A549 (cell line): ENCODE measurements at regions not wholly inside any gene's neighbourhood (a gene's known extent, or its start where the extent isn't known, plus 50 kb on each side); places are given as distances from the start of the nearest gene placed in this dataset.
"Not testable (repeated sequence)": the region's sequence is repeated elsewhere in the genome, so short reads cannot be mapped to it uniquely, and the experiment has no call there.

Experiments used
- ATAC-seq, 2 experiments: fragments of 200-7000 bp in 1 of 2; fragments of >200 bp in 1 of 2; cut with Nextera tagmentation in 1 of 2; cut with Tn5 transposase in 1 of 2; 3 replicates each; pipeline versions ENCODE4 v1.8.0 to v1.9.1; 2018 to 2020; ENCODE audit warnings: mild to moderate bottlenecking in 1 of 2, moderate library complexity in 1 of 2
- CTCF ChIA-PET: fragments of 300-600 bp; sonication (Branson Sonifier 250); formaldehyde crosslinking; extraction: SDS; loops from one replicate; lab custom pipeline; 2021; ENCODE audit warnings: antibody characterized with exemption, inconsistent platforms; lab: Yijun Ruan, JAX
- POLR2A ChIA-PET: fragments of 350-600 bp; formaldehyde crosslinking; extraction: SDS; loops from one replicate; lab custom pipeline; 2021; ENCODE audit warnings: antibody characterized with exemption, inconsistent platforms; lab: Yijun Ruan, JAX
- DNase-seq, 2 experiments: peaks; one replicate each; pipeline versions ENCODE4 v3.0.0 to v3.0.0-alpha.2; 2011 to 2016; ENCODE audit warnings: low read depth in 1 of 2, low spot score in 1 of 2
- FAIRE-seq: peaks from 2 replicates; lab custom pipeline; 2011; peaks lifted over from hg19 to GRCh38; lab: Jason Lieb, UNC
- H3K27ac ChIP-seq, 2 experiments: fragments of >200 bp; sonication (Bioruptor Twin); formaldehyde crosslinking; 3 replicates each; pipeline ENCODE4 v1.5.1; 2016 to 2017
- H3K4me1 ChIP-seq: fragments of >200 bp; sonication (Bioruptor Twin); formaldehyde crosslinking; 3 replicates; pipeline ENCODE4 v1.6.1; 2016
- H3K4me2 ChIP-seq: fragments of >200 bp; sonication (Bioruptor Twin); formaldehyde crosslinking; 3 replicates; pipeline ENCODE4 v1.6.1; 2016
- H3K4me3 ChIP-seq: fragments of >200 bp; sonication (Bioruptor Twin); formaldehyde crosslinking; 3 replicates; pipeline ENCODE4 v1.5.1; 2016
- H3K9me3 ChIP-seq: fragments of >200 bp; sonication (Bioruptor Twin); formaldehyde crosslinking; 3 replicates; pipeline ENCODE4 v1.6.1; 2016
- CHD4 ChIP-seq: fragments of 200-600 bp; sonication (generic); IDR thresholded peaks from 2 replicates; pipeline ENCODE4 v1.6.1; 2016; ENCODE audit warnings: antibody characterized with exemption, mild to moderate bottlenecking, borderline replicate concordance
- JUN ChIP-seq, 2 experiments: fragments of >200 bp; sonication (Bioruptor Twin); formaldehyde crosslinking; IDR thresholded peaks; 2 replicates in 1 of 2; 3 replicates in 1 of 2; pipeline ENCODE4 v1.6.1; 2016 to 2017
- MAFK ChIP-seq: fragments of 450-650 bp; IDR thresholded peaks from 2 replicates; pipeline ENCODE4 v1.6.1; 2014; ENCODE audit not compliant: partially characterized antibody
- NR3C1 ChIP-seq: fragments of >200 bp; sonication (Bioruptor Twin); formaldehyde crosslinking; IDR thresholded peaks from 3 replicates; pipeline ENCODE4 v1.6.1; 2017
- PHF8 ChIP-seq: fragments of 200-600 bp; sonication (generic); IDR thresholded peaks from 2 replicates; pipeline ENCODE4 v1.6.1; 2016; ENCODE audit warnings: low read depth, mild to moderate bottlenecking, antibody characterized with exemption, moderate library complexity, borderline replicate concordance
- POLR2A ChIP-seq: IDR thresholded peaks from 2 replicates; pipeline ENCODE4 v1.6.1; 2012; ENCODE audit warnings: mild to moderate bottlenecking, low read length
- RFX5 ChIP-seq: fragments of 450-650 bp; IDR thresholded peaks from 2 replicates; pipeline ENCODE4 v1.7.1; 2014; ENCODE audit warnings: antibody characterized with exemption, mild to moderate bottlenecking, moderate library complexity
- ZC3H11A ChIP-seq: fragments of 450-650 bp; IDR thresholded peaks from 2 replicates; pipeline ENCODE4 v1.6.1; 2014; ENCODE audit warnings: antibody characterized with exemption, mild to moderate bottlenecking
- WGBS: methylation state at CpG from one replicate; pipeline ENCODE4 v1.1.6; 2017; ENCODE audit errors: missing lambda C conversion rate; 5-methylcytosine and 5-hydroxymethylcytosine counted together
- TF ChIP-seq, protein P1 (sequence below): fragments of 250-450 bp; sonication (Bioruptor Pico); IDR thresholded peaks from 2 replicates; pipeline ENCODE4 v1.5.0; 2020; ENCODE audit warnings: low read depth, mild to moderate bottlenecking, moderate library complexity
- TF ChIP-seq, protein P2 (sequence below): fragments of 150-350 bp; IDR thresholded peaks from 2 replicates; pipeline ENCODE4 v1.6.1; 2014; ENCODE audit warnings: low read depth, mild to moderate bottlenecking, low read length
- TF ChIP-seq, protein P3 (sequence below): fragments of 250-450 bp; sonication (Bioruptor Pico); IDR thresholded peaks from 2 replicates; pipeline ENCODE4 v1.5.0; 2021; ENCODE audit warnings: mild to moderate bottlenecking, moderate library complexity, borderline replicate concordance
- TF ChIP-seq, protein P4 (sequence below): fragments of >200 bp; sonication (Bioruptor Twin); formaldehyde crosslinking; IDR thresholded peaks from 3 replicates; pipeline ENCODE4 v1.6.1; 2016
- TF ChIP-seq, protein P5 (sequence below): fragments of 450-650 bp; IDR thresholded peaks from 2 replicates; pipeline ENCODE4 v1.6.1; 2014; ENCODE audit warnings: antibody characterized with exemption
- TF ChIP-seq, protein P6 (sequence below): fragments of >200 bp; sonication (Bioruptor Twin); formaldehyde crosslinking; IDR thresholded peaks from 3 replicates; pipeline ENCODE4 v1.5.1; 2016

DNA sequence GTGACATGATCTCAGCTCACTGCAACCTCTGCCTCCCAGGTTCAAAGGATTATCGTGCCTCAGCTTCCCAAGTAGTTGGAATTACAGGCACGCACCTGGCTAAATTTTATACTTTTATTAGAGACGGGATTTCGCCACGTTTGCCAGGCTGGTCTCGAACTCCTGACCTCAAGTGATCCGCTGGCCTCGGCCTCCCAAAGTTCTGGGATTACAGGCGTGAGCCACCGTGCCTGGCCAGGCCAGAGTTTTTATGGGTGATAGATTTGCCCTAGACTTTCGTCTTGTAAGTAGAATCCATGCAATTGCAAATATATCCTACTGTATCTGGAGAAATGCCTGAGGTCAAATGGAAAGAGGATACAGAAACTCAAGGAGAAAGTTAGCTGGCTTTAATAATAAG, 819.9 kb upstream of the SLITRK1 start:
- TF ChIP-seq, protein P1, sequence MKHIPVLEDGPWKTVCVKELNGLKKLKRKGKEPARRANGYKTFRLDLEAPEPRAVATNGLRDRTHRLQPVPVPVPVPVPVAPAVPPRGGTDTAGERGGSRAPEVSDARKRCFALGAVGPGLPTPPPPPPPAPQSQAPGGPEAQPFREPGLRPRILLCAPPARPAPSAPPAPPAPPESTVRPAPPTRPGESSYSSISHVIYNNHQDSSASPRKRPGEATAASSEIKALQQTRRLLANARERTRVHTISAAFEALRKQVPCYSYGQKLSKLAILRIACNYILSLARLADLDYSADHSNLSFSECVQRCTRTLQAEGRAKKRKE (CRISPR knock-in tag), result no peak
- TF ChIP-seq, protein P2, sequence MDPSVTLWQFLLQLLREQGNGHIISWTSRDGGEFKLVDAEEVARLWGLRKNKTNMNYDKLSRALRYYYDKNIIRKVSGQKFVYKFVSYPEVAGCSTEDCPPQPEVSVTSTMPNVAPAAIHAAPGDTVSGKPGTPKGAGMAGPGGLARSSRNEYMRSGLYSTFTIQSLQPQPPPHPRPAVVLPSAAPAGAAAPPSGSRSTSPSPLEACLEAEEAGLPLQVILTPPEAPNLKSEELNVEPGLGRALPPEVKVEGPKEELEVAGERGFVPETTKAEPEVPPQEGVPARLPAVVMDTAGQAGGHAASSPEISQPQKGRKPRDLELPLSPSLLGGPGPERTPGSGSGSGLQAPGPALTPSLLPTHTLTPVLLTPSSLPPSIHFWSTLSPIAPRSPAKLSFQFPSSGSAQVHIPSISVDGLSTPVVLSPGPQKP, result no peak
- TF ChIP-seq, protein P3, sequence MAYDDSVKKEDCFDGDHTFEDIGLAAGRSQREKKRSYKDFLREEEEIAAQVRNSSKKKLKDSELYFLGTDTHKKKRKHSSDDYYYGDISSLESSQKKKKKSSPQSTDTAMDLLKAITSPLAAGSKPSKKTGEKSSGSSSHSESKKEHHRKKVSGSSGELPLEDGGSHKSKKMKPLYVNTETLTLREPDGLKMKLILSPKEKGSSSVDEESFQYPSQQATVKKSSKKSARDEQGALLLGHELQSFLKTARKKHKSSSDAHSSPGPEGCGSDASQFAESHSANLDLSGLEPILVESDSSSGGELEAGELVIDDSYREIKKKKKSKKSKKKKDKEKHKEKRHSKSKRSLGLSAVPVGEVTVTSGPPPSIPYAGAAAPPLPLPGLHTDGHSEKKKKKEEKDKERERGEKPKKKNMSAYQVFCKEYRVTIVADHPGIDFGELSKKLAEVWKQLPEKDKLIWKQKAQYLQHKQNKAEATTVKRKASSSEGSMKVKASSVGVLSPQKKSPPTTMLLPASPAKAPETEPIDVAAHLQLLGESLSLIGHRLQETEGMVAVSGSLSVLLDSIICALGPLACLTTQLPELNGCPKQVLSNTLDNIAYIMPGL (CRISPR knock-in tag), result no peak
- TF ChIP-seq PHF8, result no peak
- TF ChIP-seq NR3C1, result no peak
- TF ChIP-seq POLR2A, result no peak
- TF ChIP-seq, protein P4, sequence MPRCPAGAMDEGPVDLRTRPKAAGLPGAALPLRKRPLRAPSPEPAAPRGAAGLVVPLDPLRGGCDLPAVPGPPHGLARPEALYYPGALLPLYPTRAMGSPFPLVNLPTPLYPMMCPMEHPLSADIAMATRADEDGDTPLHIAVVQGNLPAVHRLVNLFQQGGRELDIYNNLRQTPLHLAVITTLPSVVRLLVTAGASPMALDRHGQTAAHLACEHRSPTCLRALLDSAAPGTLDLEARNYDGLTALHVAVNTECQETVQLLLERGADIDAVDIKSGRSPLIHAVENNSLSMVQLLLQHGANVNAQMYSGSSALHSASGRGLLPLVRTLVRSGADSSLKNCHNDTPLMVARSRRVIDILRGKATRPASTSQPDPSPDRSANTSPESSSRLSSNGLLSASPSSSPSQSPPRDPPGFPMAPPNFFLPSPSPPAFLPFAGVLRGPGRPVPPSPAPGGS, result no peak
- TF ChIP-seq RFX5, result no peak
- WGBS, result 60% methylated on average over 11 of the region's 11 CpGs

DNA sequence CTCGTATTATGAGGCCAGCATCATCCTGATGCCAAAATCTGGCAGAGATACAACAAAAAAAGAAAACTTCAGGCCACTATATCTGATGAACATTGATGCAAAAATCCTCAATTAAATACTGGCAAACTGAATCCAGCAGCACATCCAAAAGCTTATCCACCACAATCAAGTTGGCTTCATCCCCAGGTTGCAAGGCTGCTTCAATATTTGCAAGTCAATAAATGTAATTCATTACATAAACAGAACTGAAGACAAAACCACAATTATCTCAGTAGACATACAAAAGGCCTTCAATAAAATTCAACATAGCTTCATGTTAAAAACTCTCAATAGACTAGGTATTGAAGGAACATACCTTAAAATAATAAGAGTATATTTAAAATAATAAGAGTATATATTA, 815.3 kb upstream of the SLITRK1 start:
- H3K4me3 ChIP-seq, H3K9me3 ChIP-seq, CTCF ChIA-PET, H3K27ac ChIP-seq, DNase-seq, H3K4me2 ChIP-seq, ATAC-seq, H3K4me1 ChIP-seq, POLR2A ChIA-PET, FAIRE-seq: not testable (repeated sequence)
- WGBS, result 5% methylated on average over 1 of the region's 1 CpG

More for the DNA sequence above, 819.9 kb upstream of the SLITRK1 start:
- Histone ChIP-seq H3K4me2 (no peak overlapping the region), H3K4me3 (no peak overlapping the region), H3K4me1 (no peaks in the 10 kb centered on the region), H3K9me3 (no peaks in the 10 kb centered on the region), H3K27ac (no peak overlapping the region)
- ATAC-seq (no peak), DNase-seq (no peak), FAIRE-seq (no peak)
- CTCF ChIA-PET, result no interaction called here
- POLR2A ChIA-PET, result no interaction called here

DNA sequence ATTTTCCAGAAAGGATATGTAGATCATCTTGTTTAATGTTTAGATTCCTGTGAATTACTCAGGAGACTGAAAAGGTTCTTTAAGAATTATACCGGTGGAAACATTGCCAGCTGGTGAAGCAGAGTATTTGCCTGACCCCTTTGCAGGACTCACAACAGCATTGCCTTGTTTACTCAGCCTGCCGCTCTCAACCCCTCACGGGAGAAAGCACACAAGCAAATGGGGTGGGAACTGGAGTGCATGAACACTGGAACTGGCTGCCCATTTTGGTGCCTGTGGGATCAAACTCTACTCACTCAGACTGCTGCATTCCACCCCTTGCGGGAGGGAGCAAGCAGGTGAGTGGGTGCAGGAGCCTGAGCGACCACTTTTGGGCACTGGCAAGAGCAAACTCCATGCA, 804.7 kb upstream of the SLITRK1 start:
- no peak for FAIRE-seq
- no peak overlapping the region for H3K27ac ChIP-seq
- POLR2A ChIA-PET, result no interaction called here
- H3K4me3 ChIP-seq, result no peak overlapping the region
- CTCF ChIA-PET, result no interaction called here
- H3K9me3 ChIP-seq, result no peaks in the 10 kb centered on the region
- TF ChIP-seq JUN (IDR thresholded peaks at IDR 0.05) (no peak), MAFK (no peak), ZC3H11A (no peak), CHD4 (no peak)
- TF ChIP-seq, protein P5, sequence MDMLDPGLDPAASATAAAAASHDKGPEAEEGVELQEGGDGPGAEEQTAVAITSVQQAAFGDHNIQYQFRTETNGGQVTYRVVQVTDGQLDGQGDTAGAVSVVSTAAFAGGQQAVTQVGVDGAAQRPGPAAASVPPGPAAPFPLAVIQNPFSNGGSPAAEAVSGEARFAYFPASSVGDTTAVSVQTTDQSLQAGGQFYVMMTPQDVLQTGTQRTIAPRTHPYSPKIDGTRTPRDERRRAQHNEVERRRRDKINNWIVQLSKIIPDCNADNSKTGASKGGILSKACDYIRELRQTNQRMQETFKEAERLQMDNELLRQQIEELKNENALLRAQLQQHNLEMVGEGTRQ, result no peak
- TF ChIP-seq, protein P6, sequence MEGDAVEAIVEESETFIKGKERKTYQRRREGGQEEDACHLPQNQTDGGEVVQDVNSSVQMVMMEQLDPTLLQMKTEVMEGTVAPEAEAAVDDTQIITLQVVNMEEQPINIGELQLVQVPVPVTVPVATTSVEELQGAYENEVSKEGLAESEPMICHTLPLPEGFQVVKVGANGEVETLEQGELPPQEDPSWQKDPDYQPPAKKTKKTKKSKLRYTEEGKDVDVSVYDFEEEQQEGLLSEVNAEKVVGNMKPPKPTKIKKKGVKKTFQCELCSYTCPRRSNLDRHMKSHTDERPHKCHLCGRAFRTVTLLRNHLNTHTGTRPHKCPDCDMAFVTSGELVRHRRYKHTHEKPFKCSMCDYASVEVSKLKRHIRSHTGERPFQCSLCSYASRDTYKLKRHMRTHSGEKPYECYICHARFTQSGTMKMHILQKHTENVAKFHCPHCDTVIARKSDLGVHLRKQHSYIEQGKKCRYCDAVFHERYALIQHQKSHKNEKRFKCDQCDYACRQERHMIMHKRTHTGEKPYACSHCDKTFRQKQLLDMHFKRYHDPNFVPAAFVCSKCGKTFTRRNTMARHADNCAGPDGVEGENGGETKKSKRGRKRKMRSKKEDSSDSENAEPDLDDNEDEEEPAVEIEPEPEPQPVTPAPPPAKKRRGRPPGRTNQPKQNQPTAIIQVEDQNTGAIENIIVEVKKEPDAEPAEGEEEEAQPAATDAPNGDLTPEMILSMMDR, result no peak
- ATAC-seq, result no peak
- H3K4me1 ChIP-seq, result no peaks in the 10 kb centered on the region
- no peak for DNase-seq
- 54% methylated on average over 5 of the region's 5 CpGs for WGBS
- H3K4me2 ChIP-seq, result no peak overlapping the region
